Lung microvascular endothelial cell (primary cell): ENCODE measurements at regions not wholly inside any gene's neighbourhood (a gene's known extent, or its start where the extent isn't known, plus 50 kb on each side); places are given as distances from the start of the nearest gene placed in this dataset.
"Not testable (repeated sequence)": the region's sequence is repeated elsewhere in the genome, so short reads cannot be mapped to it uniquely, and the experiment has no call there.

ENCODE experiments used
- DNase-seq, 2 donors: peaks; one replicate each; pipeline versions ENCODE4 v3.0.0 to v3.0.0-alpha.2; 2010; ENCODE audit warnings: low read depth in 2 of 2

- DNase-seq: no peak
Observed at GRCh38 chr10:121690152-121690848, 92.1 kb upstream of the FGFR2 start.

GRCh38 chr10:121687095-121687813 lies 89.0 kb upstream of the FGFR2 start:
- no peak for DNase-seq

- DNase-seq: no peak
Observed at GRCh38 chr10:121684276-121684675, 86.0 kb upstream of the FGFR2 start.

- no peak for DNase-seq
Observed at GRCh38 chr10:121683816-121684215, 85.6 kb upstream of the FGFR2 start.

- no peak for DNase-seq
Observed at GRCh38 chr10:121683366-121683765, 85.1 kb upstream of the FGFR2 start.

DNA sequence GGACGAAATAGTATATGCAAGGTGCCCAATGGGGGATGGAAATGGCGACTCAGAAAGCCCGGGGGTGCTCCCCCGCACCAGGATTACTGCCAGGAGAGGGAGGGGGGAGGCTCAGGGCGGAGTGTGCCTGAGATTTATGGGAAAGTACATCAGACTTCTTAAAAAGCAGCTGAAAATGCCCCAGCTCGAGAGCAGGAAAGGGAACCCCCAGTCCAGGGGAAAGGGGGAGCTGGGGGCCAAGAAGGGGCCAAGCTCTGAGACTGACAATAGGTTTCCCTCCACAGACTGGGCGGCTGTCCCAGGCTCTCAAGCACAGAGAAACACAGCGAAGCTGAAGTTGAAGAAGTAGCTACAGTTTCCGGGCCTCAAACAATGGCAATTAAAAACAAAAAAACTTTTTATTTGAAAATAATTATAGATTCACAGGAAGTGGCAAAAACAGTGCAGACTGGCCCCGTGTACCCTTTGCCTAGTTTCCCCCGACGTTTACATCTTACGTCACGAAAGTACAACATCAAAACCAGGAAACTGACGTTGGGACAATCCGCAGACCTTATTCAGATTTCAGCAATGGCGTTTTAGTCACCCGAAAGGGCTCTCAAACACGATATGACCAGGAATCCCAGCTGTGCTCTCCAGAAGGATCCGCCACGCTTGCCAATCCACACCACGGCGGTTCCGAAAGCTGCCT lies 83.9 kb upstream of the FGFR2 start:
- peak; percentile 3 to 25 for DNase-seq

DNA sequence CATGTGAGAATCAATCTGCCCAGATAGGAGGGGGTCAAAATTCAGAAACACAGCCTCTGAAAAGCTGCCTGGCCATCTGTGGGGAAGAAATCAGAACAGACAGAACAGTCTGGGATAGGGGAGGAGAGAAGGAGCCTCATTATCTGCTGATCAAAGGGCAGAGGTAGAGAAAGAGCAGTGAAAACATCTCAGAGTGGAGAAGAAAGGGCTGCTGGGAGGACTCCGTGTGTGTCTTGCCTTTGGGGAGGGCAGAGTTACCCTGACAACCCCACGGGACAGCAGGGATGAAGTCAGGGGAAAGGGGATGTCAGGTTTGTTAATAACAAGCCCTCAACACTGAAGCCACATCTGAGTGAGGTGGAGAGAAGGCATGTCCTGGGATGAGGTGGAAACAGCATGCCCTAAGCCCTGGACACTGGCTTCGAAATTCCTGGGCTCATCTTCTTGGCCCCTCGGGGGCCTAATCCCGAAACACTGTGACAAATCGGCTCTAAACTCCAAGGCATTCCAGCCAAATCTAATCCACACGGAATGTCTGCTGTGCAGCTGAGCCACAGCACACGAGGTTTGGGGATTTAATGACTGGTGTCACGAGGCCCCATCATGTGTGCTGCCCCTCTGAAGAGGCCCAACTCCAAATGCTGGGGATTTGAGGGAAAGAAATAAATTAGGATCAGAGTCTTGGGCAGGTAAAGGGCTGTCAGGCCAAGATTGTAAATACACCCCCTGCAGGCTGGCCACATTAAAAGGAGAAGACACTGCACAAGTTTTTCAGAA lies 82.8 kb upstream of the FGFR2 start:
- DNase-seq: no peak

GRCh38 chr10:121679916-121680315 lies 81.7 kb upstream of the FGFR2 start:
- no peak for DNase-seq

DNA sequence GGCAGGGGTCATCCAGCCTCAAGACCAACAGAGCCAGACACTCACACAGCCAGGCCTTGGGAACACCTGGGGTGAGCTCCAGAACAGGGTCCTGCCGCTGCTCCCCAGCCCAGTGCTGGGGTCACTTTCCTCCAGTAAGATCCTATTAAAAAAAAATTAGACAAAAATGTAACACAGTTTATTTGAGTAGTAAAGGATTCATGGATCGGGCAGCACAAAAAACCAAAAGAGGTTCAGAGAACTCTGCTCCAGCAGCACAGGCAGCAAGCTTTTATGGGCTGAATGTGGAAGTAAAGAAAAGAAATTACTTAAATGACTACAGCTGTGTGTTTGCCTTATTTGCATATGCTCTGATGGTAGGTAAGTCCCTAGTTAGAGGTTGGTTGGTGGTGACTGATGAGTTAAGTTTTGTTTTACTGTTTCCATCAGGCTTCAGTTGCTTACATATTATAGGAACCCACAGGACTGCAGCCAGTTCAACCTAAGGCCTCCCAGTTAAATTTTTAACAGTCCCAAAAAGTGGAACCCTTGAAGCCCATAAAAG lies 80.5 kb upstream of the FGFR2 start:
- no peak for DNase-seq

GRCh38 chr10:121677880-121678279 lies 79.6 kb upstream of the FGFR2 start:
- no peak for DNase-seq

DNA sequence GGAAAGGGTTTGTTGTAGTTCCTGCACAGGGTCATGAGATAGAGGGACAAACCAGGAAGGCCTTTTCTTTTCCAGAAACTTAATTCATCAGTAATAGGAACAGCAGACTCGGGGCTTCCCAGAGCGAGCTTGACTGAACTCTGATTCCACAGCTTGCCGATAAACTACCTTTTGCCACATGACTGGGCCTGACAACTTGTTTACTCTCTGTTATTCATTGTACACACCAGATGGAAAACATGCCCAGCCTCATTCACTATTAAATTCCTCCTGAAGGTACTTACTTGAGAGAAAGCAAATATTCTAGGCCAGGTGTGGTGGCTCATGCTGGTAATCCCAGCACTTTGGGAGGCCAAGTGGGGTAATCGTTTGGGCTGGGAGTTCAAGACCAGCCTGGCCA lies 77.1 kb upstream of the FGFR2 start:
- DNase-seq: no peak

- no peak for DNase-seq
Observed at GRCh38 chr10:121674885-121675284, 76.6 kb upstream of the FGFR2 start.

DNA sequence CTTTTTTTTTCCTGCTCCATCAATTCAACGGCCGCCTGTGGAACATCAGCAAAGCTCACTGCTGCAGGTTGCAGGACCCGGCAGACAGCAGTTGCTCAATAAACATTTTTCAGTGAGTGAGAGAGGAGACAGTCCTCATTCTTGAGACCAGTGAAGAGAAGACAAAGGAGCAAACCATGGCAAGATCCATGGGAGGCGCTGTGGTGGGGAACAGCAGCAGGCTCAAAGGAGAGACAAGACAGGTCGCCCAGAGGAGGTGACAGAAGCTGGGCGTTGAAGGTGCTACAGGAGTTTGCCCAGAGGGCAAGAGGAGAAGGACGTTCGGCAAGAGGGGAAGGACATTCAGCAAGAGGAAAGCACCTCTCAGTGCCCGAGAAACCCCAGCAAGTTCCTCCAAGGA lies 74.5 kb upstream of the FGFR2 start:
- DNase-seq: no peak

DNA sequence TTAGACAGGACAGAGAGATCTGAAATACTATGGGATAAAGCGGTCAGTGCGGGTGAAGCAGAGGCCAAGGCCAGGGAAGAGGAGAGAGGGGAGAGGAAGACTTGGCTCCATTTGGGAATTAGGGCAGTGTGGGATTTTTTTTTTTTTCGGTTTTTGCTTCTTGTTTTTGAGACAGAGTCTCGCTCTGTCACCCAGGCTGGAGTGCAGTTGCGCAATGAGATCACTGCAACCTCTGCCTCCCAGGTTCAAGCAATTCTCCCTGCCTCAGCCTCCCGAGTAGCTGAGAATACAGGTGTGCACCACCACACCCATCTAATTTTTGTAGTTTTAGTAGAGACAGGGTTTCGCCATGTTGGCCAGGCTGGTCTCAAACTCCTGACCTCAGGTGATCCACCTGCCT lies 71.6 kb upstream of the FGFR2 start:
- DNase-seq: not testable (repeated sequence)

- DNase-seq: no peak
Observed at GRCh38 chr10:121669028-121669374, 70.8 kb upstream of the FGFR2 start.

- DNase-seq: peak in 1 of 2 donors; percentile 53
Observed at GRCh38 chr10:121668314-121669027, 70.2 kb upstream of the FGFR2 start.

- DNase-seq: no peak
Observed at GRCh38 chr10:121667948-121668313, 69.7 kb upstream of the FGFR2 start.

GRCh38 chr10:121665809-121666208 lies 67.6 kb upstream of the FGFR2 start:
- no peak for DNase-seq

DNA sequence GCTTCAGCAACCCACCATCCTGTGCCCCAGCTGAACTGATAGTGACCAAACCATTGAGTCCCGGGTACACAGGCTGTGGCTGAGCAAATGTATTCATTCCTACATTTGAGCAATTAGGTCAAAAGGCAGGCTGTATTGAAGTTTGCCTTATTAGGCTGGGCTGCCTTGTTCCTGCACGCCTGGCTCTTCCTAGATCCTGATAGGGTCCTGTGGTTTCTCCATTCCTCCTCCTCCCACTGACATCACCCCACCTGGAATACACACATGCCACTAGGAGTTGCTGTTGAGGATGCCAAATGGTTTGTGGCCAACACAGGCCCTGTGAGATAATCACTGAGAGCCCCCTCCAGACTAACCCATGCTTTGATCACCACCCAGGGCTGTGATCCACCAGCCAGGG lies 66.4 kb upstream of the FGFR2 start:
- DNase-seq: no peak

- DNase-seq: no peak
Observed at GRCh38 chr10:121662945-121663917, 65.0 kb upstream of the FGFR2 start.
